ENCODE measurements at regions not wholly inside any gene's neighbourhood (a gene's known extent, or its start where the extent isn't known, plus 50 kb on each side); places are given as distances from the start of the nearest gene placed in this dataset.

GRCh38 chr3:182148360-182148759 lies 436.6 kb downstream of the SOX2 start:
- TF ChIP-seq CTCF (IDR thresholded peaks at IDR 0.05; ENCODE audit: low read length) (no peak), EZH2 (IDR thresholded peaks at IDR 0.05; ENCODE audit: borderline replicate concordance, low read length) (no peak)

All from OCI-LY1 (cell line).